ENCODE measurements at regions not wholly inside any gene's neighbourhood (a gene's known extent, or its start where the extent isn't known, plus 50 kb on each side); places are given as distances from the start of the nearest gene placed in this dataset.

GRCh38 chr3:78148986-78149717 is 1109.3 kb downstream of the ROBO2 start:
- TF ChIP-seq TRIM24 (CRISPR knock-in tag; IDR thresholded peaks at IDR 0.05) = no peak
- TF ChIP-seq KDM1A (CRISPR knock-in tag; IDR thresholded peaks at IDR 0.05) = no peak
- TF ChIP-seq PHF21A (CRISPR knock-in tag; IDR thresholded peaks at IDR 0.05) = no peak
- no peak for TF ChIP-seq ZFP37 (CRISPR knock-in tag; IDR thresholded peaks at IDR 0.05; ENCODE audit: borderline replicate concordance)
- TF ChIP-seq EZH2 (conservative IDR thresholded peaks at IDR 0.05; ENCODE audit: low read depth, low read length) = no peak
- TF ChIP-seq DNMT1 (CRISPR knock-in tag; IDR thresholded peaks at IDR 0.05) = no peak
- no peak for TF ChIP-seq SIX4 (CRISPR knock-in tag; IDR thresholded peaks at IDR 0.05)
- TF ChIP-seq KDM6A (CRISPR knock-in tag; IDR thresholded peaks at IDR 0.05; ENCODE audit: low read depth) = no peak
- TF ChIP-seq, protein P1, sequence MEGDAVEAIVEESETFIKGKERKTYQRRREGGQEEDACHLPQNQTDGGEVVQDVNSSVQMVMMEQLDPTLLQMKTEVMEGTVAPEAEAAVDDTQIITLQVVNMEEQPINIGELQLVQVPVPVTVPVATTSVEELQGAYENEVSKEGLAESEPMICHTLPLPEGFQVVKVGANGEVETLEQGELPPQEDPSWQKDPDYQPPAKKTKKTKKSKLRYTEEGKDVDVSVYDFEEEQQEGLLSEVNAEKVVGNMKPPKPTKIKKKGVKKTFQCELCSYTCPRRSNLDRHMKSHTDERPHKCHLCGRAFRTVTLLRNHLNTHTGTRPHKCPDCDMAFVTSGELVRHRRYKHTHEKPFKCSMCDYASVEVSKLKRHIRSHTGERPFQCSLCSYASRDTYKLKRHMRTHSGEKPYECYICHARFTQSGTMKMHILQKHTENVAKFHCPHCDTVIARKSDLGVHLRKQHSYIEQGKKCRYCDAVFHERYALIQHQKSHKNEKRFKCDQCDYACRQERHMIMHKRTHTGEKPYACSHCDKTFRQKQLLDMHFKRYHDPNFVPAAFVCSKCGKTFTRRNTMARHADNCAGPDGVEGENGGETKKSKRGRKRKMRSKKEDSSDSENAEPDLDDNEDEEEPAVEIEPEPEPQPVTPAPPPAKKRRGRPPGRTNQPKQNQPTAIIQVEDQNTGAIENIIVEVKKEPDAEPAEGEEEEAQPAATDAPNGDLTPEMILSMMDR (CRISPR knock-in tag; IDR thresholded peaks at IDR 0.05) = no peak
- no peak for TF ChIP-seq CREB1 (IDR thresholded peaks at IDR 0.05)
- no peak for TF ChIP-seq CREB1 (CRISPR knock-in tag; IDR thresholded peaks at IDR 0.05)
- no peak for TF ChIP-seq ZBTB1 (CRISPR knock-in tag; IDR thresholded peaks at IDR 0.05; ENCODE audit: borderline replicate concordance)
- no peak for TF ChIP-seq POLR2A (IDR thresholded peaks at IDR 0.05; ENCODE audit: insufficient read depth in 1 of 2, low read depth in 2 of 2, low read length in 2 of 2)
- TF ChIP-seq YY1 (IDR thresholded peaks at IDR 0.05; ENCODE audit: insufficient read depth, insufficient replicate concordance, low read depth, low read length) = no peak
- no peak for TF ChIP-seq ZBTB34 (CRISPR knock-in tag; IDR thresholded peaks at IDR 0.05)
